IMR-90 (cell line): ENCODE measurements at regions not wholly inside any gene's neighbourhood (a gene's known extent, or its start where the extent isn't known, plus 50 kb on each side); places are given as distances from the start of the nearest gene placed in this dataset.

Experiments
- ATAC-seq: fragments of 200-7000 bp; cut with Tn5 transposase; 2 replicates; pipeline ENCODE4 v1.9.1; 2020; ENCODE audit warnings: low read depth, mild to moderate bottlenecking, moderate library complexity
- BruUV-seq: library from RNA; stranded (reverse); fragments of 400-500 nt; replicated peaks from 2 replicates; lab custom pipeline; 2021; lab: Mats Ljungman, UMichigan
- CTCF ChIA-PET: fragments of 300-600 bp; formaldehyde crosslinking; extraction: SDS; loops from one replicate; lab custom pipeline; 2021; ENCODE audit warnings: antibody characterized with exemption; lab: Yijun Ruan, JAX
- POLR2A ChIA-PET: fragments of 300-600 bp; sonication (Branson Sonifier 250); formaldehyde crosslinking; loops from one replicate; lab custom pipeline; 2022; ENCODE audit warnings: antibody characterized with exemption; ENCODE audit not compliant: unreplicated experiment; lab: Charles Lee
- DNase-seq: peaks from one replicate; pipeline ENCODE4 v3.0.0; 2013
- H2AFZ ChIP-seq: replicated peaks from 2 replicates; pipeline ENCODE3; 2013; ENCODE audit warnings: low read length, mild to moderate bottlenecking; ENCODE audit not compliant: poor library complexity
- H2AK5ac ChIP-seq: 2 replicates; pipeline ENCODE4 v1.6.1; 2013; ENCODE audit warnings: low read depth, low read length, inconsistent platforms
- H2AK9ac ChIP-seq: replicated peaks from 2 replicates; pipeline ENCODE3; 2013; ENCODE audit warnings: mild to moderate bottlenecking, low read depth, low read length, moderate library complexity; ENCODE audit not compliant: poor library complexity
- H2BK120ac ChIP-seq: 2 replicates; pipeline ENCODE4 v1.6.1; 2013; ENCODE audit warnings: low read depth, low read length, inconsistent platforms
- H2BK15ac ChIP-seq: 3 replicates; pipeline ENCODE4 v1.6.1; 2013; ENCODE audit warnings: low read depth, low read length, inconsistent platforms
- H2BK20ac ChIP-seq: 2 replicates; pipeline ENCODE4 v1.6.1; 2013; ENCODE audit warnings: low read depth, mild to moderate bottlenecking, inconsistent platforms, low read length, moderate library complexity
- H2BK5ac ChIP-seq: 2 replicates; pipeline ENCODE4 v1.6.1; 2013; ENCODE audit warnings: mild to moderate bottlenecking, low read depth, low read length, inconsistent platforms; ENCODE audit not compliant: poor library complexity, severe bottlenecking
- H3K14ac ChIP-seq: replicated peaks from 2 replicates; pipeline ENCODE4 v1.6.1; 2013; ENCODE audit warnings: low read depth, low read length, inconsistent platforms
- H3K18ac ChIP-seq: 2 replicates; pipeline ENCODE4 v1.6.1; 2013; ENCODE audit warnings: low read depth, low read length, control low read depth
- H3K23ac ChIP-seq: 2 replicates; pipeline ENCODE4 v1.6.1; 2013; ENCODE audit warnings: low read depth, low read length, inconsistent platforms
- H3K27ac ChIP-seq: 2 replicates; pipeline ENCODE4 v1.5.1; 2013; ENCODE audit warnings: mild to moderate bottlenecking, control low read depth, low read length; ENCODE audit not compliant: insufficient read depth
- H3K27me3 ChIP-seq: 2 replicates; pipeline ENCODE4 v1.6.1; 2013; ENCODE audit warnings: low read length; ENCODE audit not compliant: control insufficient read depth, insufficient read depth
- H3K36me3 ChIP-seq: 2 replicates; pipeline ENCODE4 v1.6.1; 2013; ENCODE audit warnings: low read length, mixed read lengths; ENCODE audit not compliant: control insufficient read depth, insufficient read depth
- H3K4ac ChIP-seq: 2 replicates; pipeline ENCODE4 v1.6.1; 2013; ENCODE audit warnings: low read depth, low read length, inconsistent platforms
- H3K4me1 ChIP-seq: 2 replicates; pipeline ENCODE4 v1.6.1; 2013; ENCODE audit warnings: low read length, mixed read lengths; ENCODE audit not compliant: control insufficient read depth, insufficient read depth
- H3K4me2 ChIP-seq: 2 replicates; pipeline ENCODE4 v1.6.1; 2013; ENCODE audit warnings: low read depth, mild to moderate bottlenecking, control low read depth, low read length, moderate library complexity
- H3K4me3 ChIP-seq: 2 replicates; pipeline ENCODE4 v1.5.1; 2013; ENCODE audit warnings: low read depth, mild to moderate bottlenecking, control low read depth, low read length, moderate library complexity; ENCODE audit not compliant: insufficient read depth
- H3K56ac ChIP-seq: 2 replicates; pipeline ENCODE4 v1.6.1; 2013; ENCODE audit warnings: low read length, inconsistent platforms; ENCODE audit not compliant: insufficient read depth; ENCODE audit errors: extremely low read depth
- H3K79me1 ChIP-seq, 2 experiments: 2 replicates each; pipeline ENCODE4 v1.6.1; 2013; ENCODE audit warnings: low read length in 2 of 2, inconsistent platforms in 1 of 2, low read depth in 1 of 2
- H3K9ac ChIP-seq: 2 replicates; pipeline ENCODE4 v1.6.1; 2013; ENCODE audit warnings: low read depth, low read length, control low read depth
- H3K9me1 ChIP-seq: 2 replicates; pipeline ENCODE4 v1.6.1; 2013; ENCODE audit warnings: low read length, inconsistent platforms; ENCODE audit not compliant: insufficient read depth
- H3K9me3 ChIP-seq: 2 replicates; pipeline ENCODE4 v1.6.1; 2013; ENCODE audit warnings: low read length; ENCODE audit not compliant: control insufficient read depth, insufficient read depth
- H4K20me1 ChIP-seq: 2 replicates; pipeline ENCODE4 v1.6.1; 2013; ENCODE audit warnings: low read length, inconsistent platforms; ENCODE audit not compliant: insufficient read depth
- H4K5ac ChIP-seq: 2 replicates; pipeline ENCODE4 v1.6.1; 2013; ENCODE audit warnings: mild to moderate bottlenecking, low read depth, low read length, control low read depth
- H4K8ac ChIP-seq, 2 experiments: 2 replicates each; pipeline ENCODE4 v1.6.1; 2013; ENCODE audit warnings: low read depth in 2 of 2, low read length in 2 of 2, control low read depth in 1 of 2, inconsistent platforms in 1 of 2
- H4K91ac ChIP-seq: 2 replicates; pipeline ENCODE4 v1.6.1; 2013; ENCODE audit warnings: low read depth, low read length, inconsistent platforms; ENCODE audit not compliant: insufficient read depth
- BHLHE40 ChIP-seq: fragments of 150-350 bp; IDR thresholded peaks from 2 replicates; pipeline ENCODE4 v1.6.1; 2016; ENCODE audit warnings: mild to moderate bottlenecking, low read depth, low read length
- CEBPB ChIP-seq: IDR thresholded peaks from 2 replicates; pipeline ENCODE4 v1.6.1; 2012; ENCODE audit warnings: low read depth, low read length, improper control_type of control experiment
- FOS ChIP-seq: fragments of 150-350 bp; IDR thresholded peaks from 2 replicates; pipeline ENCODE4 v1.6.1; 2016; ENCODE audit warnings: low read depth, low read length
- MAFK ChIP-seq: IDR thresholded peaks from 2 replicates; pipeline ENCODE4 v1.6.1; 2012; ENCODE audit warnings: low read depth, low read length, improper control_type of control experiment
- MAZ ChIP-seq: IDR thresholded peaks from 2 replicates; pipeline ENCODE4 v1.6.1; 2012; ENCODE audit warnings: low read depth, mild to moderate bottlenecking, low read length, improper control_type of control experiment, moderate library complexity, borderline replicate concordance
- WGBS, 2 experiments: methylation state at CpG; one replicate each; pipeline versions ENCODE4 v1.1.5 to v1.1.7; 2013; ENCODE audit warnings: missing lambda C conversion rate in 2 of 2; ENCODE audit not compliant: insufficient read length in 1 of 2; ENCODE audit errors: extremely low coverage in 2 of 2; 5-methylcytosine and 5-hydroxymethylcytosine counted together
- dilution Hi-C: fragments of 300-500 bp; cut with HindIII; formaldehyde crosslinking; loops from one replicate; pipeline ENCODE4 v1.14.3; 2018; ENCODE audit warnings: low sequenced_read_pairs; ENCODE audit not compliant: unreplicated experiment
- in situ Hi-C: fragments of 300-500 bp; cut with MboI; formaldehyde crosslinking; loops from 3 replicates; pipeline ENCODE4 v1.14.3; 2019; ENCODE audit warnings: low sequenced_read_pairs, inconsistent platforms, mixed read lengths
- intact Hi-C: fragments of 100-400 bp; cut with micrococcal nuclease; formaldehyde crosslinking; loops from 2 replicates; pipeline ENCODE4 v1.10.0; 2022
- TF ChIP-seq, protein P1 (sequence below): fragments of 150-350 bp; IDR thresholded peaks from 2 replicates; pipeline ENCODE4 v1.6.1; 2016; ENCODE audit warnings: low read depth, mild to moderate bottlenecking, low read length, moderate library complexity, borderline replicate concordance
- TF ChIP-seq, protein P2 (sequence below): conservative IDR thresholded peaks from 2 replicates; pipeline ENCODE4 v1.5.1; 2012; ENCODE audit warnings: mild to moderate bottlenecking, low read depth, low read length, improper control_type of control experiment

DNA sequence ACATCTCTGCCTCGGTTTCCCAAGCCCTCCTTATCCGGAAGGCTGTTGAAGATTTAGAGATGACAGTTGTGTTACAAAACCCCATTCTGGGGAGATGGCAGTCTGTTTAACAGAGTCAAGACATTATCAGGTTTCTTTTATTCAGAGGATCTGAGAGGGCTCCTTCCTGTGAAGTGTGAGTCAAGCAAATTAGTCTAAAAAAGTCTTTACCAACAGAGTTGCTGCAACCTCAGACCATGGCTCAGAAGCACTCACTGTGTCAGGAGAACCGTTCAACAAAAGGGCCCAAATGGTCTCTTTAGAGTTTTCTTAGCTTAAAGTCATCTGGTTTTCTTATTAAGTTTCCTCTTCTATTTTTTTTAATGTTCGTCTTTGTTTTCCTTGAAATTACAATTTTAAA, 717.8 kb downstream of the EPM2A start:
- Histone ChIP-seq H3K18ac (peak overlapping the region; percentile 9; the same call in 1 of the 2 replicates), H3K14ac (peak overlapping the region; percentile 94), H2BK20ac (peak overlapping the region; percentile 75; the same call in 1 of the 2 replicates), H3K4ac (peak overlapping the region; percentile 61), H3K4me1 (peaks cover 8% of the 10 kb centered on the region), H2BK120ac (peak overlapping the region; percentile 71), H3K4me3 (no peak overlapping the region), H4K20me1 (no peaks in the 10 kb centered on the region), H4K91ac (peak overlapping the region; percentile 68), H4K5ac (peak overlapping the region; percentile 19; the same call in 1 of the 2 replicates), H3K27ac (no peak overlapping the region), H2BK15ac (peak overlapping the region; percentile 62; the same call in 2 of the 3 replicates), H2AK5ac (peak overlapping the region; percentile 59; the same call in 1 of the 2 replicates), H3K9me3 (no peaks in the 10 kb centered on the region), H3K56ac (no peak overlapping the region), H3K27me3 (no peaks in the 10 kb centered on the region), H2BK5ac (peak overlapping the region; percentile 68), H3K23ac (0 out of 2 replicates have a peak overlapping the region, but pooled peaks have one; percentile 58), H3K36me3 (no peaks in the 10 kb centered on the region), H3K79me1 (no peaks in the 10 kb centered on the region), H4K8ac (peak overlapping the region in 1 of 2 experiments; percentile 73; a peak in 2 of 4 replicates), H2AFZ (peak overlapping the region; percentile 52), H3K9ac (no peak overlapping the region), H3K4me2 (no peak overlapping the region), H2AK9ac (no peak overlapping the region), H3K9me1 (peaks cover 5% of the 10 kb centered on the region)
- CTCF ChIA-PET, result interaction anchor here (0.6 kb wide), 1 partner anchor 611 kb away, joined by 4 read pairs; no protein-coding TSS in a partner anchor
- BruUV-seq, result no TSS peak
- no CpG with 5 or more reads among the region's 4 CpGs for WGBS, 2 experiments
- intact Hi-C loops (no loop called here), in situ Hi-C loops (no loop called here), dilution Hi-C loops (no loop called here)
- DNase-seq, result peak; percentile 36
- no peak for ATAC-seq
- TF ChIP-seq MAFK (no peak), CEBPB (no peak), FOS (no peak), BHLHE40 (no peak), MAZ (no peak)
- TF ChIP-seq, protein P1, sequence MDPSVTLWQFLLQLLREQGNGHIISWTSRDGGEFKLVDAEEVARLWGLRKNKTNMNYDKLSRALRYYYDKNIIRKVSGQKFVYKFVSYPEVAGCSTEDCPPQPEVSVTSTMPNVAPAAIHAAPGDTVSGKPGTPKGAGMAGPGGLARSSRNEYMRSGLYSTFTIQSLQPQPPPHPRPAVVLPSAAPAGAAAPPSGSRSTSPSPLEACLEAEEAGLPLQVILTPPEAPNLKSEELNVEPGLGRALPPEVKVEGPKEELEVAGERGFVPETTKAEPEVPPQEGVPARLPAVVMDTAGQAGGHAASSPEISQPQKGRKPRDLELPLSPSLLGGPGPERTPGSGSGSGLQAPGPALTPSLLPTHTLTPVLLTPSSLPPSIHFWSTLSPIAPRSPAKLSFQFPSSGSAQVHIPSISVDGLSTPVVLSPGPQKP, result no peak
- TF ChIP-seq, protein P2, sequence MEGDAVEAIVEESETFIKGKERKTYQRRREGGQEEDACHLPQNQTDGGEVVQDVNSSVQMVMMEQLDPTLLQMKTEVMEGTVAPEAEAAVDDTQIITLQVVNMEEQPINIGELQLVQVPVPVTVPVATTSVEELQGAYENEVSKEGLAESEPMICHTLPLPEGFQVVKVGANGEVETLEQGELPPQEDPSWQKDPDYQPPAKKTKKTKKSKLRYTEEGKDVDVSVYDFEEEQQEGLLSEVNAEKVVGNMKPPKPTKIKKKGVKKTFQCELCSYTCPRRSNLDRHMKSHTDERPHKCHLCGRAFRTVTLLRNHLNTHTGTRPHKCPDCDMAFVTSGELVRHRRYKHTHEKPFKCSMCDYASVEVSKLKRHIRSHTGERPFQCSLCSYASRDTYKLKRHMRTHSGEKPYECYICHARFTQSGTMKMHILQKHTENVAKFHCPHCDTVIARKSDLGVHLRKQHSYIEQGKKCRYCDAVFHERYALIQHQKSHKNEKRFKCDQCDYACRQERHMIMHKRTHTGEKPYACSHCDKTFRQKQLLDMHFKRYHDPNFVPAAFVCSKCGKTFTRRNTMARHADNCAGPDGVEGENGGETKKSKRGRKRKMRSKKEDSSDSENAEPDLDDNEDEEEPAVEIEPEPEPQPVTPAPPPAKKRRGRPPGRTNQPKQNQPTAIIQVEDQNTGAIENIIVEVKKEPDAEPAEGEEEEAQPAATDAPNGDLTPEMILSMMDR, result no peak
- POLR2A ChIA-PET, result no interaction called here
